OCI-LY7 (cell line): ENCODE measurements at regions not wholly inside any gene's neighbourhood (a gene's known extent, or its start where the extent isn't known, plus 50 kb on each side); places are given as distances from the start of the nearest gene placed in this dataset.

Experiments used
- BruUV-seq: library from RNA; stranded (reverse); fragments of 400-500 nt; replicated peaks from 2 replicates; lab custom pipeline; 2021; lab: Mats Ljungman, UMichigan
- CTCF ChIA-PET: fragments of 300-600 bp; sonication (Branson Sonifier 250); formaldehyde crosslinking; loops from one replicate; lab custom pipeline; 2022; ENCODE audit warnings: antibody characterized with exemption; ENCODE audit not compliant: unreplicated experiment; lab: Charles Lee
- POLR2A ChIA-PET: fragments of 300-600 bp; sonication (Branson Sonifier 250); formaldehyde crosslinking; loops from one replicate; lab custom pipeline; 2022; ENCODE audit warnings: antibody characterized with exemption; lab: Charles Lee
- DNase-seq: peaks from one replicate; pipeline ENCODE4 v3.0.0-alpha.2; 2015; ENCODE audit warnings: low spot score
- H2AFZ ChIP-seq: fragments of 200-600 bp; sonication (generic), shearing (Covaris generic); 2 replicates; pipeline ENCODE4 v1.6.1; 2014; ENCODE audit warnings: mild to moderate bottlenecking, antibody characterized with exemption, low read length, moderate library complexity
- H3K27ac ChIP-seq: fragments of 200-600 bp; sonication (generic); 2 replicates; pipeline ENCODE4 v1.5.1; 2014; ENCODE audit warnings: mixed run types, low read depth, mild to moderate bottlenecking, moderate library complexity, low read length, inconsistent platforms; ENCODE audit not compliant: poor library complexity, severe bottlenecking
- H3K36me3 ChIP-seq: fragments of 200-600 bp; sonication (generic); 2 replicates; pipeline ENCODE4 v1.6.1; 2014; ENCODE audit warnings: mild to moderate bottlenecking, antibody characterized with exemption, low read length, moderate library complexity, mixed read lengths; ENCODE audit not compliant: insufficient read depth
- H3K4me1 ChIP-seq: fragments of 200-600 bp; sonication (generic); 2 replicates; pipeline ENCODE4 v1.5.1; 2014; ENCODE audit warnings: mild to moderate bottlenecking, low read length; ENCODE audit not compliant: insufficient read depth, poor library complexity, severe bottlenecking
- H3K4me2 ChIP-seq: fragments of 200-600 bp; sonication (generic); 2 replicates; pipeline ENCODE4 v1.6.1; 2014; ENCODE audit warnings: mild to moderate bottlenecking, low read length
- H3K4me3 ChIP-seq: fragments of 200-600 bp; sonication (generic); 2 replicates; pipeline ENCODE4 v1.5.1; 2014; ENCODE audit warnings: mild to moderate bottlenecking, low read depth, low read length; ENCODE audit not compliant: poor library complexity, severe bottlenecking
- H3K79me2 ChIP-seq: fragments of 200-600 bp; sonication (generic); 2 replicates; pipeline ENCODE4 v1.6.1; 2016; ENCODE audit warnings: low read depth, mild to moderate bottlenecking, low read length, moderate library complexity, mixed read lengths; ENCODE audit not compliant: insufficient read depth
- H3K9me2 ChIP-seq: fragments of 200-600 bp; sonication (generic); 2 replicates; pipeline ENCODE4 v1.6.1; 2016; ENCODE audit warnings: mild to moderate bottlenecking, low read length, mixed read lengths; ENCODE audit not compliant: insufficient read depth
- H3K9me3 ChIP-seq: fragments of 200-600 bp; sonication (generic); 2 replicates; pipeline ENCODE4 v1.6.1; 2014; ENCODE audit warnings: mild to moderate bottlenecking, mixed run types, low read length, mixed read lengths
- H4K20me1 ChIP-seq: fragments of 200-600 bp; sonication (generic); 2 replicates; pipeline ENCODE4 v1.6.1; 2014; ENCODE audit warnings: mild to moderate bottlenecking, antibody characterized with exemption, low read length, moderate library complexity, mixed read lengths; ENCODE audit not compliant: insufficient read depth
- CTCF ChIP-seq: fragments of 200-600 bp; sonication (generic); conservative IDR thresholded peaks from 2 replicates; pipeline ENCODE4 v1.5.1; 2014; ENCODE audit warnings: mild to moderate bottlenecking, antibody characterized with exemption, low read length, moderate library complexity, mixed read lengths
- EZH2phosphoT487 ChIP-seq: fragments of 200-600 bp; sonication (generic); IDR thresholded peaks from 2 replicates; pipeline ENCODE4 v1.6.1; 2018; ENCODE audit warnings: low read depth, borderline replicate concordance, mild to moderate bottlenecking, mixed run types, antibody characterized with exemption, low read length, moderate library complexity, mixed read lengths
- intact Hi-C: fragments of 100-400 bp; cut with micrococcal nuclease; formaldehyde crosslinking; loops from one replicate; pipeline ENCODE4 v1.10.0; 2022; ENCODE audit not compliant: unreplicated experiment

- Histone ChIP-seq H3K27ac (no peak overlapping the region), H3K4me1 (no peaks in the 10 kb centered on the region), H2AFZ (no peak overlapping the region), H3K36me3 (no peaks in the 10 kb centered on the region), H3K9me3 (no peaks in the 10 kb centered on the region), H3K4me3 (no peak overlapping the region), H3K79me2 (no peaks in the 10 kb centered on the region), H4K20me1 (no peaks in the 10 kb centered on the region), H3K4me2 (no peak overlapping the region), H3K9me2 (no peaks in the 10 kb centered on the region)
- ChIA-PET POLR2A (no interaction called here), CTCF (no interaction called here)
- no peak for DNase-seq
- intact Hi-C loops: no loop called here
- BruUV-seq: no TSS peak
- TF ChIP-seq CTCF: no peak
- no peak for TF ChIP-seq EZH2phosphoT487
Measured at GRCh38 chr15:93770788-93771187, 460.6 kb upstream of the MCTP2 start.

GRCh38 chr15:93762036-93762435, 469.3 kb upstream of the MCTP2 start:
- ChIA-PET POLR2A (no interaction called here), CTCF (no interaction called here)
- no TSS peak for BruUV-seq
- H3K79me2 ChIP-seq: no peaks in the 10 kb centered on the region
- no peak overlapping the region for H3K27ac ChIP-seq
- H3K4me1 ChIP-seq: no peaks in the 10 kb centered on the region
- no peaks in the 10 kb centered on the region for H3K9me2 ChIP-seq
- TF ChIP-seq CTCF (no peak), EZH2phosphoT487 (no peak)
- DNase-seq: no peak
- H3K9me3 ChIP-seq: no peaks in the 10 kb centered on the region
- H4K20me1 ChIP-seq: no peaks in the 10 kb centered on the region
- H3K4me3 ChIP-seq: no peak overlapping the region
- H2AFZ ChIP-seq: no peak overlapping the region
- H3K4me2 ChIP-seq: no peak overlapping the region
- no peaks in the 10 kb centered on the region for H3K36me3 ChIP-seq
- intact Hi-C loops: no loop called here

GRCh38 chr15:93759629-93760028, 471.7 kb upstream of the MCTP2 start:
- no peak for TF ChIP-seq CTCF
- TF ChIP-seq EZH2phosphoT487: no peak
- no peaks in the 10 kb centered on the region for H3K36me3 ChIP-seq
- H3K9me3 ChIP-seq: no peaks in the 10 kb centered on the region
- no peaks in the 10 kb centered on the region for H4K20me1 ChIP-seq
- intact Hi-C loops: no loop called here
- no peak overlapping the region for H3K4me2 ChIP-seq
- ChIA-PET CTCF (no interaction called here), POLR2A (interaction anchor here (1.1 kb wide), 1 partner anchor 19 kb away, joined by 4 read pairs; no protein-coding TSS in a partner anchor)
- no peaks in the 10 kb centered on the region for H3K4me1 ChIP-seq
- H3K4me3 ChIP-seq: no peak overlapping the region
- H3K79me2 ChIP-seq: no peaks in the 10 kb centered on the region
- no peak overlapping the region for H3K27ac ChIP-seq
- H2AFZ ChIP-seq: no peak overlapping the region
- H3K9me2 ChIP-seq: no peaks in the 10 kb centered on the region
- BruUV-seq: no TSS peak
- no peak for DNase-seq
